Karpas-422 (cell line): ENCODE measurements at regions not wholly inside any gene's neighbourhood (a gene's known extent, or its start where the extent isn't known, plus 50 kb on each side); places are given as distances from the start of the nearest gene placed in this dataset.
"Not testable (repeated sequence)": the region's sequence is repeated elsewhere in the genome, so short reads cannot be mapped to it uniquely, and the experiment has no call there.

Experiments used
- DNase-seq: peaks from one replicate; pipeline ENCODE4 v3.0.0-alpha.2; 2015
- H2AFZ ChIP-seq: fragments of 200-600 bp; sonication (generic); 2 replicates; pipeline ENCODE4 v1.6.1; 2014; ENCODE audit warnings: antibody characterized with exemption, low read length, mixed read lengths
- H3K27ac ChIP-seq: fragments of 200-600 bp; sonication (generic); 2 replicates; pipeline ENCODE4 v1.5.1; 2014; ENCODE audit warnings: mild to moderate bottlenecking, low read length, moderate library complexity
- H3K27me3 ChIP-seq: fragments of 200-600 bp; sonication (generic); 2 replicates; pipeline ENCODE4 v1.6.1; 2014; ENCODE audit warnings: low read length, mixed read lengths
- H3K36me3 ChIP-seq: fragments of 200-600 bp; sonication (generic); 2 replicates; pipeline ENCODE4 v1.6.1; 2014; ENCODE audit warnings: low read length, mixed read lengths; ENCODE audit not compliant: insufficient read depth
- H3K4me1 ChIP-seq: fragments of 200-600 bp; sonication (generic); 2 replicates; pipeline ENCODE4 v1.6.1; 2014; ENCODE audit warnings: mild to moderate bottlenecking, low read length, mixed read lengths
- H3K4me2 ChIP-seq: fragments of 200-600 bp; sonication (generic); 2 replicates; pipeline ENCODE4 v1.6.1; 2014; ENCODE audit warnings: low read length, low read depth, mild to moderate bottlenecking; ENCODE audit not compliant: poor library complexity, severe bottlenecking
- H3K4me3 ChIP-seq: fragments of 200-600 bp; sonication (generic); 2 replicates; pipeline ENCODE4 v1.5.1; 2014; ENCODE audit warnings: mild to moderate bottlenecking, antibody characterized with exemption, low read length, mixed read lengths
- H3K79me2 ChIP-seq: fragments of 200-600 bp; sonication (generic); 2 replicates; pipeline ENCODE4 v1.6.1; 2014; ENCODE audit warnings: mild to moderate bottlenecking, low read length, mixed read lengths
- H3K9ac ChIP-seq: fragments of 200-600 bp; sonication (generic); 2 replicates; pipeline ENCODE4 v1.6.0; 2014; ENCODE audit warnings: low read length
- H3K9me2 ChIP-seq: fragments of 200-600 bp; sonication (generic), shearing (Covaris generic); replicated peaks from 2 replicates; pipeline ENCODE4 v1.6.0; 2014; ENCODE audit warnings: mild to moderate bottlenecking, low read length, moderate library complexity; ENCODE audit not compliant: insufficient read depth
- H3K9me3 ChIP-seq: fragments of 300-700, 200-600 bp; sonication (generic); 2 replicates; pipeline ENCODE4 v1.6.1; 2014; ENCODE audit warnings: low read length, mixed read lengths
- H4K20me1 ChIP-seq: fragments of 200-600 bp; sonication (generic); 2 replicates; pipeline ENCODE4 v1.6.1; 2014; ENCODE audit warnings: mild to moderate bottlenecking, antibody characterized with exemption, low read length, low read depth; ENCODE audit not compliant: insufficient read depth

DNA sequence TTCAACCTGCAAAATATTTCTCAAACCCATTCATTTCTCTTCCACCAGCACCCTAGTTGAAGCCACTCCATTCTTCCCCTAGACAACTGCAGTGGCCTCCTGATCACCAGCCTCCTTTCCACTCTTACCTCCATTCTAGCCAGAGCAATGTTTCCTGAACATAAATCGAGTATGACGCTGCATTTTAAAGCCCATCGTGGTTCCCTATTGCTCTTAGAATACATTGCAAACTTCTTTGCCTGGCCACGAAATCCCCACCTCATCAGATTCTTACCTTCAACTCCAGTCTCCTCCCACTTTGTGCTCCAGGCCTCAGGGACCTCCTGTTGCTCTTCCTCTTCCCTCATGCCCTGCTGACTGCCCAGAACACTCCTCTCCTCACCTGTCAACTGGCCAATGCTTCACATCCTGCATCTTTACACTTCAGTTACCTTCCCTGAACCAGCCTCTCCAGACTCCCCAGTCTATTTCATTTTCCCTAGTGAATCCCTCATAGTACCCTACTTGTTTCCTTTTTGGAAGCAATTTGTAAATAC, 176.5 kb upstream of the CTAGE1 start:
- H3K4me1 ChIP-seq: no peaks in the 10 kb centered on the region
- no peaks in the 10 kb centered on the region for H3K27me3 ChIP-seq
- no peaks in the 10 kb centered on the region for H3K36me3 ChIP-seq
- H3K27ac ChIP-seq: no peak overlapping the region
- no peak overlapping the region for H3K4me2 ChIP-seq
- no peak overlapping the region for H3K4me3 ChIP-seq
- no peaks in the 10 kb centered on the region for H3K79me2 ChIP-seq
- no peak for DNase-seq
- H3K9me2 ChIP-seq: no peaks in the 10 kb centered on the region
- H4K20me1 ChIP-seq: no peaks in the 10 kb centered on the region
- no peak overlapping the region for H2AFZ ChIP-seq
- no peaks in the 10 kb centered on the region for H3K9me3 ChIP-seq
- H3K9ac ChIP-seq: no peak overlapping the region

DNA sequence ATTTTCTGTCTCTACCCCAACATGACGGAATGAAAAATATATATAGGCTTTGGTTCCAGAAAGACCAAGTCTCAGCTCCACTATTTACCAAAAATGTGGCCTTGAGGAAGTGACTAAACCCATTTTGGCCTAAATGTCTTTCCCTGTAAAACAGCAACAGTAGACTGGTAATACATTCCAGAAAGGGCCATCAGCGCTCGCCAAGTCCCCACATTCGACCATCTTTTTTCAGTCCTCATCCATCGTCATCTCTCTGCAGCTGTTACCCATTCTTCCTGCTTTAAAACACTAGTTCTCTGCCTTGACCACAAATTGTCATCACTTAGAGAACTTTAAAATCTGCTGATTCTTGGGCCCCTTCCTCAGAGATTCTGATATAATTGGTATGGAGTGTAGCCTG, 183.8 kb upstream of the CTAGE1 start:
- no peaks in the 10 kb centered on the region for H3K9me2 ChIP-seq
- H4K20me1 ChIP-seq: no peaks in the 10 kb centered on the region
- H3K27me3 ChIP-seq: no peaks in the 10 kb centered on the region
- H3K9ac ChIP-seq: no peak overlapping the region
- H3K4me3 ChIP-seq: no peak overlapping the region
- no peak overlapping the region for H3K4me2 ChIP-seq
- H2AFZ ChIP-seq: no peak overlapping the region
- no peak for DNase-seq
- no peaks in the 10 kb centered on the region for H3K36me3 ChIP-seq
- no peaks in the 10 kb centered on the region for H3K4me1 ChIP-seq
- no peaks in the 10 kb centered on the region for H3K9me3 ChIP-seq
- H3K27ac ChIP-seq: no peak overlapping the region
- H3K79me2 ChIP-seq: no peaks in the 10 kb centered on the region

DNA sequence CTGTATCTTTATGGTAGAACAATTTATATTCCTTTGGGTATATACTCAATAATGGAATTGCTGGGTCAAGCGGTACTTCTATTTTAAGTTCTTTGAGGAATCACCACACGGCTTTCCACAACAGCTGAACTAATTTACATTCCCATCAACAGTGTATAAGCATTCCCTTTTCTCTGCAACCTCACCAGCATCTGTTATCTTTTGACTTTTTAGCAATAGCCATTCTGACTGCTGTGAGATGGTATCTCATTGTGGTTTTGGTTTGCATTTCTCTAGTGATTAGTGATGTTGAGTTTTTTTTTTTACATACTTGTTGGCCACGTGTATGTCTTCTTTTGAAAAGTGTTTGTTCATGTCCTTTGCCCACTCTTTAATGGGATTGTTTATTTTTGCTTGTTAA, 184.7 kb upstream of the CTAGE1 start:
- H3K9ac ChIP-seq, H2AFZ ChIP-seq, H3K27me3 ChIP-seq, H3K4me3 ChIP-seq, H3K36me3 ChIP-seq, DNase-seq, H3K79me2 ChIP-seq, H3K9me2 ChIP-seq, H3K9me3 ChIP-seq, H3K4me2 ChIP-seq, H3K4me1 ChIP-seq, H4K20me1 ChIP-seq, H3K27ac ChIP-seq: not testable (repeated sequence)

DNA sequence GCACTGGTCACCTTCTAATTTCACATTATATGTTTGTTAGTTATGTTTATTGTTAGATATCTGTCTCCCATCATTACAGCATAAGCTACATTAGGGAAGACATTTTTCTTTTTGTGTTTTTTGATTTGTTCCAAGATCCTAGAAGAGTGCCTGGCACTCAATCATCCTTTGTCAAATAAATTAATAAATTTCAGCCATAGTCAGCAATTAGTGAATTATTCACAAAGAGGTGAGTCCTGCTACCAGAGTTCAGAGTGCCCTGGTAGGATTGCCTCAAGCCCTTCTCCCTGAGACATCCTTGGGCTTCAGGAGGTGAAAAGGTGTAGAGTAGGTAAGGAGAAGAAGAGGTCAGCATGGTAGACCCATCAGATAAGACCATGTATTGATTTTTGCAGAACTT, 186.2 kb upstream of the CTAGE1 start:
- H3K9ac ChIP-seq: no peak overlapping the region
- H3K79me2 ChIP-seq: no peaks in the 10 kb centered on the region
- H3K9me2 ChIP-seq: no peaks in the 10 kb centered on the region
- no peaks in the 10 kb centered on the region for H3K36me3 ChIP-seq
- no peaks in the 10 kb centered on the region for H3K9me3 ChIP-seq
- H3K27me3 ChIP-seq: no peaks in the 10 kb centered on the region
- DNase-seq: no peak
- no peak overlapping the region for H3K27ac ChIP-seq
- no peaks in the 10 kb centered on the region for H4K20me1 ChIP-seq
- H2AFZ ChIP-seq: no peak overlapping the region
- no peaks in the 10 kb centered on the region for H3K4me1 ChIP-seq
- no peak overlapping the region for H3K4me3 ChIP-seq
- no peak overlapping the region for H3K4me2 ChIP-seq

DNA sequence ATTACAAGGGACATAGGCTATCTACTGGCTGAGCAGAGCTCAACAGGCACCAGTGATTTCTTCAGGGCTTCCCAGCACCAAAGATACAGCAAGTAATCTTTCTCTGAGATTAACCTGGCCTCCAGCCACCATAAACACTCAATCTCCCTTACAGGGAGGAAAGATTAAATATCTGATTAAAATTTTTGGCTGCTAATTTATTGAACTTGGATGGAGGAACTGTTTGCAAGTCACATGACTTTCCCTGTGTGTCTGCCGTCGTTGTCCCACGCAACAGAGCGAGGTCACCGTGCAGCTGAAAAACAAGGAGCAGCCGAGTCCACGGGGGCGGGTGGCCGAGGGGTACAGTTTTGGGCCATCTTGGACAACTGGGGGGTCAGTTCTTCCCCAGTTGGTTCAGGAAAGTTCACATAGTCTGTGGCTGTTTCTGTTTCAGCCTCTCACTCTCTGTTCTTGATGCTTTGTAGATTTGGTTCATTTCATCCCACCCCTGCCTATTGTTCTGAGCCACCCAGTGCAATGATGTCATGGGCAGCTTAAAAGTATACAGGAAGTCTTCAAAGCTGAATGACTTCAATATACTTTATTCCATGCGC, 186.8 kb upstream of the CTAGE1 start:
- Histone ChIP-seq H3K36me3 (no peaks in the 10 kb centered on the region), H3K4me2 (no peak overlapping the region), H3K79me2 (no peaks in the 10 kb centered on the region), H3K4me1 (no peaks in the 10 kb centered on the region), H3K9ac (no peak overlapping the region), H2AFZ (no peak overlapping the region), H3K27me3 (no peaks in the 10 kb centered on the region), H3K9me3 (no peaks in the 10 kb centered on the region), H3K27ac (no peak overlapping the region), H3K4me3 (no peak overlapping the region), H3K9me2 (no peaks in the 10 kb centered on the region), H4K20me1 (no peaks in the 10 kb centered on the region)
- no peak for DNase-seq

DNA sequence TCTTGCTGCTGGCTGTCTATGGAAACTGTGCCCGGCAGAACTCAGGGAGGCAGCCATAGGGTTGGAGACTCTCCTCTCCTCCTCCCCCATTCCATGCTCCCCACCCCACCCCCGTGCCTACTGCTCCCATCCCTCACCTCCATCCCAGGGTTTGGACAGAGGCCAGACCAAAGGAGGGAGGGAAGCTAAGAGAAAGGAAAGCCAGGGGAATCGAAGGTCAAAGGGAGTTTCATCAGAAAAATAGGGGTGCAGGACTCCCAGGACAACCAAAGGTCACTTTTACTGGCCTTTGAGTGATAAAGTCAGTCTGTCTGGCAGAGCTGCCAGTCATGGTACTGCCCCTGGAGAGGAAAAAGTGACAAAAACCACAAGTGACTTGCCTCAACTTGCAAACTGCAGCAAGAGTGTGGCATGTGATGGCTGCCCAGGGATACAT, 187.3 kb upstream of the CTAGE1 start:
- Histone ChIP-seq H3K4me3 (no peak overlapping the region), H3K9me3 (no peaks in the 10 kb centered on the region), H3K27me3 (no peaks in the 10 kb centered on the region), H3K79me2 (no peaks in the 10 kb centered on the region), H3K27ac (no peak overlapping the region), H3K9me2 (no peaks in the 10 kb centered on the region), H3K4me2 (no peak overlapping the region), H3K4me1 (no peaks in the 10 kb centered on the region), H3K36me3 (no peaks in the 10 kb centered on the region), H3K9ac (no peak overlapping the region), H4K20me1 (no peaks in the 10 kb centered on the region), H2AFZ (no peak overlapping the region)
- no peak for DNase-seq

DNA sequence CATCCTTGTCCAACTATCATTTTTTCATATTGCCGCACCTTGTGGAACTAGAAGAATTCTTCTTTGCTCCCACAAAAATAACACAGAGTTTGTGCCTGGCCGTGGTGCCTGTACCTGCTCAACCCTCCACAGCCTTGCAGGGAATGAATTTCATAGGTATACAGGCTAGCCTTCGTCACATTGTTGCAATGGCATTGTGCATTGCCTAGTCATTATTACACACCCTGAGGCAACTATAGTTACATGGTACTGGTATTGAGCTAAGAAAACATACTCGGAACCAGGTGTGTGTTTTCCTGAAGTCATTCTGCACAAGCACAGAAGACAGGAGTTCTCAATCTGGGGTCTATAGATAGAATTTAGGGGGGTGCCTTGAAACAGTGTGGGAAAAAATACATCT, 188.0 kb upstream of the CTAGE1 start:
- DNase-seq: no peak
- no peaks in the 10 kb centered on the region for H3K27me3 ChIP-seq
- no peaks in the 10 kb centered on the region for H3K9me3 ChIP-seq
- H2AFZ ChIP-seq: no peak overlapping the region
- H3K9me2 ChIP-seq: no peaks in the 10 kb centered on the region
- no peaks in the 10 kb centered on the region for H3K79me2 ChIP-seq
- H3K9ac ChIP-seq: no peak overlapping the region
- no peaks in the 10 kb centered on the region for H4K20me1 ChIP-seq
- H3K4me2 ChIP-seq: no peak overlapping the region
- H3K27ac ChIP-seq: no peak overlapping the region
- no peaks in the 10 kb centered on the region for H3K36me3 ChIP-seq
- no peak overlapping the region for H3K4me3 ChIP-seq
- no peaks in the 10 kb centered on the region for H3K4me1 ChIP-seq

DNA sequence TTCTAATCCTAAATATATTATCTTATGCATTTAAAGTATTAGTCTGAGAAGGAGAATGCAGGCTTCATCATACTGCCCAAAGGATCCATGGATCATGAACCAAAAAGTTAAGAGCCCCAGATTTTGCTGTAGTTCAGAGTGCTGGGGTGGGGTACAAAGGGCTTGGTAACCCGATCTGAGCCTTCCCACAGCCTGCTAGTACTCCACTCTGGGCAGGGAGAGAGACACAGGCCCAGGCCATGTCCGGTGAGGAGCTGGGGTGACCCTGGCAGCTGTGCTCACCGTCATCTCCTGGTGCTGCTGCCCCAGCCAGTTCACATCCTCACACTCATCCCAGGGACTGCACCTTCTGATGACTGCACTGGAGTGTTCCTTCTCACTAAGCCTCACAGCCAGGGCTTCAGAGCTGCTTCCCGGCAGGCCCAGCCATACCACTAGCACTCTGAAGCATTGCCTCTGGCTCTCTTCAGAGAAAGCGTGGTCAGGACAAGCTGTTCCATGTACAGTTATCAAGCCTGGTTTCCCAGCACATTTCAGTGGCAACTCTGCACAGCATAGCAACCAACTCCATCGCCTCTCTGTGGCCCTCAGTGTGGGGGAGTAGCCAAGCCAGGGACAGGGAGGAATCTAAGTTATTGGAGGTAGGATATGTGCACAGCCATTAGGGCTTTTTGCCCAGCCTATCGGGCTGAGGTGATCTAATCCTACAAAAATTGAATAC, 189.0 kb upstream of the CTAGE1 start:
- no peak for DNase-seq
- H3K79me2 ChIP-seq: no peaks in the 10 kb centered on the region
- no peaks in the 10 kb centered on the region for H3K9me2 ChIP-seq
- H3K4me2 ChIP-seq: no peak overlapping the region
- H2AFZ ChIP-seq: no peak overlapping the region
- no peaks in the 10 kb centered on the region for H3K27me3 ChIP-seq
- H3K4me3 ChIP-seq: no peak overlapping the region
- no peaks in the 10 kb centered on the region for H4K20me1 ChIP-seq
- no peaks in the 10 kb centered on the region for H3K4me1 ChIP-seq
- H3K27ac ChIP-seq: no peak overlapping the region
- H3K9ac ChIP-seq: no peak overlapping the region
- H3K9me3 ChIP-seq: no peaks in the 10 kb centered on the region
- no peaks in the 10 kb centered on the region for H3K36me3 ChIP-seq
